NB4 (cell line): ENCODE measurements at regions not wholly inside any gene's neighbourhood (a gene's known extent, or its start where the extent isn't known, plus 50 kb on each side); places are given as distances from the start of the nearest gene placed in this dataset.

Experiments used
- MAX ChIP-seq: IDR thresholded peaks from 2 replicates; pipeline ENCODE4 v1.6.1; 2011; ENCODE audit warnings: low read depth, low read length
- POLR2A ChIP-seq: IDR thresholded peaks from 2 replicates; pipeline ENCODE4 v1.6.1; 2011; ENCODE audit warnings: mild to moderate bottlenecking; ENCODE audit not compliant: insufficient read length; ENCODE audit errors: extremely low read depth
- TF ChIP-seq, protein P1 (sequence below): IDR thresholded peaks from one replicate; pipeline ENCODE4 v1.5.1; 2012; ENCODE audit warnings: low read depth, low read length

DNA sequence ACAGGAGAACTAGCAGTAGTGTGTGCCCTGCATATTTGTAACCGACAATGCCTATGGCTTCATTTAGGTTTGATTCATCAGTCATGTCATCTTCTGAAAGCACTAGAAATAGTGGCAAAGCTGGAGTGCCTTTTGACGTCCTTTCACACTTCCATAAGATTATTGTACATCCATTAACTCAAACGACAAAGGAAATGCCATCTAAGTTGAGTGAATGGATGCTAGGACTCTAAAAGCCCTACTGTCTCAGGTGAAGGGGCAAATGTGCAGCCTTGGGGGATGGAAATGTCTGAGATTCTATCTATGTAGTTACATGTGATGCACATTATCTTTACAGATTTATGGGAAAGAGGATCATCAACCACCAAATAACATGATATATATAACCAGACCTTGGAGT lies 1473.6 kb downstream of the STIM2 start:
- no peak for TF ChIP-seq POLR2A
- TF ChIP-seq, protein P1, sequence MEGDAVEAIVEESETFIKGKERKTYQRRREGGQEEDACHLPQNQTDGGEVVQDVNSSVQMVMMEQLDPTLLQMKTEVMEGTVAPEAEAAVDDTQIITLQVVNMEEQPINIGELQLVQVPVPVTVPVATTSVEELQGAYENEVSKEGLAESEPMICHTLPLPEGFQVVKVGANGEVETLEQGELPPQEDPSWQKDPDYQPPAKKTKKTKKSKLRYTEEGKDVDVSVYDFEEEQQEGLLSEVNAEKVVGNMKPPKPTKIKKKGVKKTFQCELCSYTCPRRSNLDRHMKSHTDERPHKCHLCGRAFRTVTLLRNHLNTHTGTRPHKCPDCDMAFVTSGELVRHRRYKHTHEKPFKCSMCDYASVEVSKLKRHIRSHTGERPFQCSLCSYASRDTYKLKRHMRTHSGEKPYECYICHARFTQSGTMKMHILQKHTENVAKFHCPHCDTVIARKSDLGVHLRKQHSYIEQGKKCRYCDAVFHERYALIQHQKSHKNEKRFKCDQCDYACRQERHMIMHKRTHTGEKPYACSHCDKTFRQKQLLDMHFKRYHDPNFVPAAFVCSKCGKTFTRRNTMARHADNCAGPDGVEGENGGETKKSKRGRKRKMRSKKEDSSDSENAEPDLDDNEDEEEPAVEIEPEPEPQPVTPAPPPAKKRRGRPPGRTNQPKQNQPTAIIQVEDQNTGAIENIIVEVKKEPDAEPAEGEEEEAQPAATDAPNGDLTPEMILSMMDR, result no peak
- TF ChIP-seq MAX, result no peak
